NAMALWA (cell line): ENCODE measurements at regions not wholly inside any gene's neighbourhood (a gene's known extent, or its start where the extent isn't known, plus 50 kb on each side); places are given as distances from the start of the nearest gene placed in this dataset.
"Not testable (repeated sequence)": the region's sequence is repeated elsewhere in the genome, so short reads cannot be mapped to it uniquely, and the experiment has no call there.

Experiments
- DNase-seq: peaks from one replicate; pipeline ENCODE4 v3.0.0-alpha.2; 2015; ENCODE audit warnings: low spot score

GRCh38 chr6:145277358-145278086 is 457.8 kb downstream of the EPM2A start:
- DNase-seq = no peak

GRCh38 chr6:145278163-145278807 is 457.0 kb downstream of the EPM2A start:
- no peak for DNase-seq

DNA sequence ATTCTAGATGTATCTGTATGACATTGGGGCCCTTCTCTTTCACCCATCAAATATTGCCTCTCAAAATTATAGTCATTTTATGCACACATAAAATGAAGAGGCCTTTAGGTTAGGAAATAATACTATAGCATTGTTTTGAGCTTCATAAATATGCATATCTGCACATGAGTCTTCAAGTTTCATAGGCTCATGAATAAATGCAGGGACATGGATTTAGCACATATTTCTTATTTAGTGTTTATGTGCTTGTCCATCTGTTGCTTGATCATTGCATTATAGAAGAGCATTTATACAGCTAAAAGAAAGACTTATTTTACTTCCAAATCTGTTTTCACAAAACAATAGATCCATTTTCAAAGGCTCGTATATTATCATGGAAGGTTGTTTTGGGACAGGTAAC is 455.8 kb downstream of the EPM2A start:
- DNase-seq = no peak

GRCh38 chr6:145279993-145280392 is 455.3 kb downstream of the EPM2A start:
- no peak for DNase-seq

GRCh38 chr6:145283209-145283608 is 452.1 kb downstream of the EPM2A start:
- DNase-seq = not testable (repeated sequence)

GRCh38 chr6:145283856-145284255 is 451.5 kb downstream of the EPM2A start:
- DNase-seq = no peak

DNA sequence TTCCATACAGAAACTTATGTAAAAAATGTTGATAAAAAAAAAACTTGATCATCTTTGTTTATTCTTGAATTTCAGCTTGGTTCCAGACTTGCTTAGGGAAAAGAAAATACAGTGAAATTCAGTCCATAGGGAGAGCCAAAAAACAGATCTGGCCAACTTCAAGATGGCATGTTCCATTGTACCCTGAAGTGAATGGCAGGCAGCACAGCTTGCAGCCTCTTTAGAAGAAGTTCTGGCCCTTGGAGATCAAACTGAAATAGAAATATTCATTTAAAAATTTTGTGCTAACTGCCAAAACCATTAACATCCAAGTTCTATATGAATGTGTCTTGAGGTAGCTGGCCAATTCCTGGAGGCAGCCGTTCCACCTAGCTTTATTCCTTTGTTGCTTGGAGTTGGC is 448.4 kb downstream of the EPM2A start:
- DNase-seq = no peak

DNA sequence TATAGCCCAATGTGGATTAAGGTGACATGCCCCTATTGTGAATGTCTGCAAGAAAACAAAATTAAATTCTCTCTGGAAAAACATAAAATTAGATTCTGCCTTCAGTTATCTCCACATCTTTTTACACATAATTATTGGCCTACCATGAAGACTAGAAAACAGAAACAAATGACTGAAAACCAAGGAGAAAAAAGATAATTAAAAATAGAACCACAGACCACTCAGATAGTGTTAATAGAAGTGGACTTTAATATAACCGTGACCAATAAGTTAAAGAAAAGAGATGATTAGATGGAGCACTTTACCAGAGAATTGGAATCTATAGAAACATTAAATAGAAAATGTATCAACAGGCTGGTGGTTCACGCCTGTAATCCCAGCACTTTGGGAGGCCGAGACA is 445.7 kb downstream of the EPM2A start:
- no peak for DNase-seq

- no peak for DNase-seq
Measured at GRCh38 chr6:145290122-145290521, 445.2 kb downstream of the EPM2A start.

GRCh38 chr6:145292066-145292465 is 443.3 kb downstream of the EPM2A start:
- no peak for DNase-seq

DNA sequence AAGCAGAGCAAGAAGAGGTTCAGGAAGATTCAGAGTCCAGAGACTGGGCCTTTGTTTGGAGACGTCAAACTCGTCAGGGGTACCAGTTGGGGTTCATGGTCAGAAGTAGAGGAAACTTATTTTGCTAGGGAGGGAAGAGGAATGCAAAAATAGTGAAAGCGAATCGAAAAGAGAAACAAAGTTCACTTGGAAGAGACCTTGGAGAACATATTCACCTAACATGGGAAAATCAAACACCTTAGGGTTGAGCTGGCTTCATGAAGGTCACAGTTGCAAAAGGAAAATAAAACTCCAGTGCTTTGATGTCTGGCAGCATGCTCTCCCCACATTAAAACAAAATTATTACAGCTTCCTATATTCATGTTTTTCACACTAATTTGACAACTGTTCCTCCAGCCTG is 440.4 kb downstream of the EPM2A start:
- no peak for DNase-seq

GRCh38 chr6:145295746-145296145 is 439.6 kb downstream of the EPM2A start:
- no peak for DNase-seq

GRCh38 chr6:145305670-145306069 is 429.6 kb downstream of the EPM2A start:
- DNase-seq = no peak

GRCh38 chr6:145306489-145306888 is 428.8 kb downstream of the EPM2A start:
- no peak for DNase-seq

DNA sequence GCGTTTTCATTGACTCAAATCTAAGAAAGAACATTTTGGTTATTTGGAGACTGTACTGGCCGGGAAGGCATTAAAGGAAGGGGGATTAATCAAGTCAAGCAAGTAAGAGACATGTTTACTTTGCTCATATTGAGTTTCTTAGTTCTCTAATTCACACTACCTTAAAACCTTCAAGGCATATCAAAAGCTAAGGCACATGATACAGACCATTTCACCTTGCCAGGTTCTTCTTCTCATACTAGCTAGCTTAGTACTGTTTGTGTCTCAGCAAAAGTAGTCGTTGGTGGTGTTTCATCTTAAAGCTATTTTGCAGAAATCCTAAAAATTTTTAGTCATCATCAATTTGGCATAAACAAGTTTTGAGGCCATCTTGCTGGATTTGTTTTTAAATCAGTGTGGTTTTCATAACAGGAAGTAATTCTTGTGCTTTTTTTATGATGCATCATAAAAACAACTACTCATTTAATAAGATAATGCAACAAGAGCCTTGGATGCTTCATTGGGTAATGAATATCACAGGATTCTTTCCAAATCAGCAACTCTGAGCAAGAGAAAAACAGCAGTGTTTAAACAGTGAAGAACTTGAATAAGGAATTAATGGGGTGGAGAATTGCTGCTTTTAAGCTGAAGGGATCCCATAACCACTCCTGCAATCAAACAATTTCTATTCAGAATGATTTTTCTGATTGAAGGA is 425.3 kb downstream of the EPM2A start:
- DNase-seq = no peak

DNA sequence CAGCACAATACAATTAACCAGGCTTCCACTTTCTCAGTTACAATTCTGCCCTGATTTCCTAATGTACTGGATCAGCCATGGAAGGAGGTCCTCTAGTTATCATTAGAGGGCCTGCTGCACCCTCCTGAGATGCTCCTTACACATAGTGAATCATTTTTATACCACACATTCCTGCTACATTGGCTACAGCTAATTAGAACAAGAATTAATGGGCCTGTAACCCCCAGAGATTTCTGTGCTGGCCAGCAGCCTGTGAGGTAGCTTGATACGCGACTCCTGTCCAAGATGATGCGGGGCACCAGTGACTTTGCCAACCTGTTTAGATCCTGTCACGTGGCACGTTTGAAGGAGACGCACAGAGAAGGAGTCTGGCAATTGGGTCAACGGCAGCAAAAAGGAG is 422.8 kb downstream of the EPM2A start:
- DNase-seq = no peak

- DNase-seq = no peak
Measured at GRCh38 chr6:145313041-145313855, 422.1 kb downstream of the EPM2A start.

GRCh38 chr6:145315982-145316600 is 419.2 kb downstream of the EPM2A start:
- DNase-seq = no peak

DNA sequence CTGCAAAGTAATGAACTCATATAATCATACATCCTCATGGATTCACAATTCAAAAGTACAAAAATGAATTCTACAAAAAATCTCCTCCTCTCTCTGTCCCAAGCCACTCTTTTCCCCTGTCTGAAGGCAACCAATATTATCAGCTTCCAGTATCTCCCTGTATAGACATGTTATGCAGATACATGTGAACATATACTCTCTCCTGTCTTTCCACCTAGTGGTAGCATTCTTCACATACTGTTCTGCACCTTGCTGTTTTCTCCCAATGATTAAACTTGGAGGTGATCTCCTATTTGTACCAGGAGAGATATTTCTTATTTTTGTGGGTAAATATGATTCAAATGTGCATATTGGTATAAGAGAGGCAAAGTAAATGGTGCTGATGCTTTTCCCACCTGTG is 416.4 kb downstream of the EPM2A start:
- DNase-seq = no peak

DNA sequence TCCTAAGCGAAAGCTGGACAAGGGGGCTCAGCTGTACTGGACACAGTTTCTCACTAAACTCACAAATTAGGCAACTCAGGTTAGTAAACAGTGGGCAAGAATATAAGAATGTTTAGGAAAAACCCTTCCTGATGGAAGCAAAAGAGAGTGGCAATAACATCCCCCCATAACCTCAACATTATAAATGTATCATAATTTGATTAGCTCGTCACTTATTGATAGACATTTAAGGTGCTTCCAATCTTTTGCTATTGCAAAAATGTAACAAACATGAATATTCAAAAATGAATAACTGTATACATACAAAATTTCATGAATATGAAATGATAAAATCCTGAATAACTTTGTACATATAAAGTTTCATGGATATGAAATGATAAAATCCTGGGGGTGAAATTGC is 415.7 kb downstream of the EPM2A start:
- DNase-seq = no peak

- no peak for DNase-seq
Measured at GRCh38 chr6:145323646-145324045, 411.7 kb downstream of the EPM2A start.

DNA sequence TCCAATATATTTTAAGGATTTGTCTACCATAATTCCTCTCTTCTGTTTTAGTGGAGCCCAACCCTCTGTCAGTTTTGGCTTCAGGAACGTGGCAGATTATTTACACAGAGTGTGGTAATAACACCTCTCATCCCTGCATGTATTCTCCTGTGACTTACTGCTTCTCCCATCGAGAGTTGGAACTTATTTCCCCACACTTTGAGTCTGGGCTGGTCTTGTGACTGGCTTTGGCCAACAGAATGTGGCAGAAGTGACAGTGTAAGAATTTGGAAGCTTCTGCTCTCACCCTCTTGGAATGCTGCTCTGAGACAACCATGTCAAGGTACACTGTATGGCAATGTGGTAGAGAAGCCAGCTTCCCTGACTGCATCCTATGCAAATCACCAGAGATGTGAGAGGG is 407.7 kb downstream of the EPM2A start:
- no peak for DNase-seq
